ACHN (cell line): ENCODE measurements at regions not wholly inside any gene's neighbourhood (a gene's known extent, or its start where the extent isn't known, plus 50 kb on each side); places are given as distances from the start of the nearest gene placed in this dataset.

ENCODE experiments used
- DNase-seq: peaks from one replicate; pipeline ENCODE4 v3.0.0-alpha.2; 2015
- in situ Hi-C: cut with HindIII; loops from 2 replicates; pipeline ENCODE4 v1.10.0; 2017; ENCODE audit warnings: low sequenced_read_pairs, low pct_ligation_motif_present, low pct_unique_long_range_greater_than_20kb

- in situ Hi-C loops: no loop called here
- DNase-seq: no peak
Measured at GRCh38 chr15:88388686-88389085, 78.5 kb downstream of the MRPL46 start.

GRCh38 chr15:88385078-88385700 lies 82.0 kb downstream of the MRPL46 start:
- in situ Hi-C loops: no loop called here
- no peak for DNase-seq

- no peak for DNase-seq
- in situ Hi-C loops: no loop called here
Measured at GRCh38 chr15:88383354-88383753, 83.8 kb downstream of the MRPL46 start.

GRCh38 chr15:88382482-88382983 lies 84.7 kb downstream of the MRPL46 start:
- DNase-seq: peak; percentile 19
- in situ Hi-C loops: no loop called here

- no peak for DNase-seq
- in situ Hi-C loops: no loop called here
Measured at GRCh38 chr15:88378188-88378637, 89.0 kb downstream of the MRPL46 start.

- no peak for DNase-seq
- in situ Hi-C loops: no loop called here
Measured at GRCh38 chr15:88377509-88377908, 89.7 kb downstream of the MRPL46 start.

- DNase-seq: no peak
- in situ Hi-C loops: no loop called here
Measured at GRCh38 chr15:88376574-88377174, 90.5 kb downstream of the MRPL46 start.

- in situ Hi-C loops: no loop called here
- DNase-seq: no peak
Measured at GRCh38 chr15:88375234-88375927, 91.8 kb downstream of the MRPL46 start.

- in situ Hi-C loops: no loop called here
Measured at GRCh38 chr15:88365124-88365523, 102.1 kb downstream of the MRPL46 start.

GRCh38 chr15:88348579-88349230 lies 92.2 kb upstream of the NTRK3 start:
- in situ Hi-C loops: no loop called here

More at GRCh38 chr15:88365124-88365523, 102.1 kb downstream of the MRPL46 start:
- no peak for DNase-seq

GRCh38 chr15:88345962-88346361 lies 89.4 kb upstream of the NTRK3 start:
- no peak for DNase-seq

More at GRCh38 chr15:88348579-88349230, 92.2 kb upstream of the NTRK3 start:
- no peak for DNase-seq

GRCh38 chr15:88344786-88345185 lies 88.2 kb upstream of the NTRK3 start:
- in situ Hi-C loops: no loop called here
- DNase-seq: no peak

More at GRCh38 chr15:88345962-88346361, 89.4 kb upstream of the NTRK3 start:
- in situ Hi-C loops: no loop called here

GRCh38 chr15:88342666-88343065 lies 86.1 kb upstream of the NTRK3 start:
- in situ Hi-C loops: no loop called here
- no peak for DNase-seq

- in situ Hi-C loops: no loop called here
- no peak for DNase-seq
Measured at GRCh38 chr15:88341653-88342052, 85.1 kb upstream of the NTRK3 start.

- in situ Hi-C loops: no loop called here
- no peak for DNase-seq
Measured at GRCh38 chr15:88341006-88341405, 84.5 kb upstream of the NTRK3 start.

GRCh38 chr15:88337993-88338392 lies 81.5 kb upstream of the NTRK3 start:
- in situ Hi-C loops: no loop called here
- DNase-seq: no peak

- in situ Hi-C loops: no loop called here
- no peak for DNase-seq
Measured at GRCh38 chr15:88335074-88335473, 78.5 kb upstream of the NTRK3 start.

- in situ Hi-C loops: no loop called here
- no peak for DNase-seq
Measured at GRCh38 chr15:88334436-88334835, 77.9 kb upstream of the NTRK3 start.

- peak; percentile 54 for DNase-seq
- in situ Hi-C loops: no loop called here
Measured at GRCh38 chr15:88331291-88331690, 74.8 kb upstream of the NTRK3 start.
